ENCODE measurements at regions not wholly inside any gene's neighbourhood (a gene's known extent, or its start where the extent isn't known, plus 50 kb on each side); places are given as distances from the start of the nearest gene placed in this dataset.

DNA sequence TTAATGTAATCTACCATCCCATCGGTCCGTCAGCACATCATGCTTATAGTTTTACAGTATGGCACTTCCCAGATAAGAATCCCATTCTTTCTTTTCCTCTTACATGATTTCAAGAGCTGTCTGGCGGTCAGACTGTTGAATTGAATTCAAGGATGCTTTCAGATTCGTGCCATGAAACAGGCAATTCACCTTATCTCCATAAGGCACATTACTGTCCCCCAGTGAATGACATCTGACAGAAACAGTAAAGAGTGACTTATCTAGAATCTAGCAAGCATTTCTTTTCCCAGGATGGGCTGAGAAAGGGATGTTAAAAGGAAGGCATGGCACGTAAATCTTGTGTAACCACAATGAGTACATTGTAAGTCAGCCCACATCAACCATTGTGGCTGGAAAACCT lies 61.1 kb upstream of the SEM1 start:
- Histone ChIP-seq H3K4me1 (no peaks in the 10 kb centered on the region), H3K27me3 (peaks cover 0 to 14% of the 10 kb centered on the region in 2 donors), H3K4me3 (no peak overlapping the region), H3K36me3 (no peaks in the 10 kb centered on the region), H3K9me3 (no peaks in the 10 kb centered on the region), H3K27ac (no peak overlapping the region)
- intact Hi-C loops (cut with DNase I; ENCODE audit: low total_unique reads): no loop called here
- TF ChIP-seq POLR2A (IDR thresholded peaks at IDR 0.05) (no peak), POLR2AphosphoS5 (IDR thresholded peaks at IDR 0.05) (no peak)
- TF ChIP-seq, protein P1, sequence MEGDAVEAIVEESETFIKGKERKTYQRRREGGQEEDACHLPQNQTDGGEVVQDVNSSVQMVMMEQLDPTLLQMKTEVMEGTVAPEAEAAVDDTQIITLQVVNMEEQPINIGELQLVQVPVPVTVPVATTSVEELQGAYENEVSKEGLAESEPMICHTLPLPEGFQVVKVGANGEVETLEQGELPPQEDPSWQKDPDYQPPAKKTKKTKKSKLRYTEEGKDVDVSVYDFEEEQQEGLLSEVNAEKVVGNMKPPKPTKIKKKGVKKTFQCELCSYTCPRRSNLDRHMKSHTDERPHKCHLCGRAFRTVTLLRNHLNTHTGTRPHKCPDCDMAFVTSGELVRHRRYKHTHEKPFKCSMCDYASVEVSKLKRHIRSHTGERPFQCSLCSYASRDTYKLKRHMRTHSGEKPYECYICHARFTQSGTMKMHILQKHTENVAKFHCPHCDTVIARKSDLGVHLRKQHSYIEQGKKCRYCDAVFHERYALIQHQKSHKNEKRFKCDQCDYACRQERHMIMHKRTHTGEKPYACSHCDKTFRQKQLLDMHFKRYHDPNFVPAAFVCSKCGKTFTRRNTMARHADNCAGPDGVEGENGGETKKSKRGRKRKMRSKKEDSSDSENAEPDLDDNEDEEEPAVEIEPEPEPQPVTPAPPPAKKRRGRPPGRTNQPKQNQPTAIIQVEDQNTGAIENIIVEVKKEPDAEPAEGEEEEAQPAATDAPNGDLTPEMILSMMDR (IDR thresholded peaks at IDR 0.05): no peak
- no peak for DNase-seq (ENCODE audit: low spot score in 2 of 2)

DNA sequence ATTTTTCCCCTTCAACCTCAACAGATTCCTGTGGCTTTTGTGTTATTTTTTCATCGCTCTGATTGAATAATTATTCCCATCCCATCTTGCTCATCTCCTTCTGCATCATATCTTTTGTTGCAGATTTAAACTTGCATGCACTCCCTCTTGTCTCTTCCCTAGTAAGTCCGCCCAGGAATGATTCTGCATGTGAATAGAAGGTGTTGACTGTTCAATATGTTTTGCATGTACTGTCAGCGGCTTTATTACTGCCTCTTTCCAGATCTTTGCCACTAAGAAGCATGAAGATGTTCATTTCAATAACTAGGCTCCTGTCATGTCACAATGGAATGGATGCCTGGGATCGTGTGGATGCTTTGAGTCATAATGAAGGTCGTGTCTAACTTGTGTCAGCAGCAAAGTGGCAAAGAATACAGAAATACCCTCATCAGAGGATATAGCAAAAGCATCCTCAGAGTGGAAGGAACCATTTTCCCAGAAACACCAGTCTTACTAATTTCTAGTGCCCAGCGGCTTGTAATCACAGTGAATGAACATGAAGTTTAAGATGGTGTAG lies 62.6 kb upstream of the SEM1 start:
- no peak for DNase-seq (ENCODE audit: low spot score in 2 of 2)
- intact Hi-C loops (cut with DNase I; ENCODE audit: low total_unique reads): no loop called here
- no peaks in the 10 kb centered on the region for H3K4me1 ChIP-seq
- no peaks in the 10 kb centered on the region for H3K9me3 ChIP-seq
- no peak overlapping the region for H3K27ac ChIP-seq
- TF ChIP-seq POLR2AphosphoS5 (IDR thresholded peaks at IDR 0.05) (no peak), POLR2A (IDR thresholded peaks at IDR 0.05) (no peak)
- TF ChIP-seq, protein P1 (IDR thresholded peaks at IDR 0.05): no peak
- no peak overlapping the region for H3K4me3 ChIP-seq
- H3K36me3 ChIP-seq: no peaks in the 10 kb centered on the region
- peaks cover 0 to 24% of the 10 kb centered on the region in 2 donors for H3K27me3 ChIP-seq

DNA sequence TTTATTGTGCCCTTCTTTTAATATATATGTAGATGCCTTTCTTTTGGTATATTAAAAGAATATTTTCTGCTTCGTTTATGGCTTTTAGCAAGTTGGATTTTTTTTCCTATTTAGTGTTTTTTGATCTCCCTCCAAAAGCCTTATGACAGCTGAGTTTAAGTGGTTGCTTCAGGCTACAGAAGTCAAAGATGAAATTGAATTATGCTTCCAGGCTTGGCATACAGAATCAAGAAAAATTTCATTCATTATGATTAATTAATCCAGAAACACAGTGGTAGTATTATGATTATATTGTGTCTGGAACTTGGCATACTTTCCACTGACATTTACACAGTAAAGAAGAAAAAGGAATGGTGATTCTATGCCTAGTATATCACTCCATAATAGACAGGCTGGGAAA lies 63.8 kb upstream of the SEM1 start:
- intact Hi-C loops (cut with DNase I; ENCODE audit: low total_unique reads): no loop called here
- Histone ChIP-seq H3K4me3 (no peak overlapping the region), H3K36me3 (no peaks in the 10 kb centered on the region), H3K9me3 (no peaks in the 10 kb centered on the region), H3K27me3 (peaks cover 0 to 31% of the 10 kb centered on the region in 2 donors), H3K4me1 (no peaks in the 10 kb centered on the region), H3K27ac (no peak overlapping the region)
- DNase-seq (ENCODE audit: low spot score in 2 of 2): no peak
- no peak for TF ChIP-seq POLR2AphosphoS5 (IDR thresholded peaks at IDR 0.05)
- TF ChIP-seq POLR2A (IDR thresholded peaks at IDR 0.05): no peak

DNA sequence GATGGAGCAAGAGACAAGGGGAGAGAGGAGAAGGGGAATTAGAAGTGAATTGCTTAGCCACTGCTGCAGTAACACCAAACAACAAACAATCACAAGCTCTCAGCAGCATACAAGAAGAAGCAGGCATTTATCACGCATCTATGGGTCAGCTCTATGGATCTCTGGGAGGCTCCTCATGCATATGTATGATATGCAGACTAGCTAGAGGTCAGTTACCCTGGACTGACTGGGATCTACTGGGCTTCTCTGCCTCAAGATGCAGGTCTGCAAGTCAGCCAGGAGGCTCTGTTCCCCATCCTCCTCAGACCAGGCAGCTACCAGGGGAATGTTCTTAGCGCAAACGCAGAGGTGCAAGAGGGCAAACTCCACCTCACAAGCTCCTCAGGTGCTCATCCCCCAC lies 64.7 kb upstream of the SEM1 start:
- DNase-seq (ENCODE audit: low spot score in 2 of 2): no peak
- Histone ChIP-seq H3K4me1 (no peaks in the 10 kb centered on the region), H3K36me3 (no peaks in the 10 kb centered on the region), H3K27me3 (peaks cover 0 to 32% of the 10 kb centered on the region in 2 donors), H3K27ac (no peak overlapping the region), H3K9me3 (no peaks in the 10 kb centered on the region), H3K4me3 (no peak overlapping the region)
- intact Hi-C loops (cut with DNase I; ENCODE audit: low total_unique reads): no loop called here
- TF ChIP-seq POLR2A (IDR thresholded peaks at IDR 0.05): no peak
- TF ChIP-seq, protein P1 (IDR thresholded peaks at IDR 0.05): no peak
- TF ChIP-seq POLR2AphosphoS5 (IDR thresholded peaks at IDR 0.05): no peak

DNA sequence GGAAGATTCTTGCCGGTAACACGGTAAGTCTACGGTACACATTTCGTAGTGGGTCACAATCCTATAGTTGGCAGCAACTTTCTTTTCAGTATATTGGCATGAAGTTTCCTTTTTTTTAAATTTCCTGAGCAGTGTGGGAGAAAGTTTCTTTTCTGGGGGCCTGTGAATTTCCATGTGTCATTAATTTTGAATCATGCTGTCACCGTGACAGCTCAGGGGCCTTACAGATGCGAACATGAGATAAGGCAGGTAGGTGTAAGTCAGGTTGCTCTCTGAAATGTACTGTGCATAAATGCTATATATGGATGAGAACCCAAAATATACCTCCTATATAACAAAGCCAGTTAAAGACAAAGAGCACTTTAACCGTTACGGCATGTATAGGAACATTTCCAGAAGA lies 65.4 kb upstream of the SEM1 start:
- TF ChIP-seq POLR2AphosphoS5 (IDR thresholded peaks at IDR 0.05): no peak
- TF ChIP-seq POLR2A (IDR thresholded peaks at IDR 0.05): no peak
- H3K9me3 ChIP-seq: no peaks in the 10 kb centered on the region
- intact Hi-C loops (cut with DNase I; ENCODE audit: low total_unique reads): no loop called here
- H3K4me3 ChIP-seq: no peak overlapping the region
- H3K36me3 ChIP-seq: no peaks in the 10 kb centered on the region
- no peak for DNase-seq (ENCODE audit: low spot score in 2 of 2)
- H3K27ac ChIP-seq: no peak overlapping the region
- no peaks in the 10 kb centered on the region for H3K4me1 ChIP-seq
- H3K27me3 ChIP-seq: peaks cover 0 to 32% of the 10 kb centered on the region in 2 donors

DNA sequence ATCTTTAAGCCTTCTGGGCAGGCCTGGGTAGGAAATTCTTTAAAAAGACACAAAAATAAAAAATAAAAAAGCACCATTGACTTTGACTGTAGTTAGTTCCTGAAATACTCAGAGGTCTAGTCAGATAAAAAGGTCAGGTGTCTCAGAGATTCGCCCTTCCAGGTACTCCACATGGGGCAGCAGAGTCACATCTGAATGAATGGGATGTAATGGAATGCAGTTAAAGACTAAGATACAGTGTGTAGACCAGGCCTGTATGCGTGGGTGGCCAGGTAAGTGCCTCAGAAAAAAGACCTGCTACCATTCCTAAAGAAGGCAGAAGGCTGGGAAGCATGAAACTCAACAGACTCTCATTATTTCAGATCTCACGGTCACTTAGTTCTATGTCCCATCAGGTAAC lies 68.6 kb upstream of the SEM1 start:
- Histone ChIP-seq H3K4me1 (no peaks in the 10 kb centered on the region), H3K36me3 (no peaks in the 10 kb centered on the region), H3K27ac (no peak overlapping the region), H3K9me3 (no peaks in the 10 kb centered on the region), H3K27me3 (peaks cover 0 to 34% of the 10 kb centered on the region in 2 donors), H3K4me3 (no peak overlapping the region)
- DNase-seq (ENCODE audit: low spot score in 2 of 2): no peak
- intact Hi-C loops (cut with DNase I; ENCODE audit: low total_unique reads): no loop called here
- TF ChIP-seq POLR2A (IDR thresholded peaks at IDR 0.05): no peak
- no peak for TF ChIP-seq POLR2AphosphoS5 (IDR thresholded peaks at IDR 0.05)
- TF ChIP-seq, protein P1 (IDR thresholded peaks at IDR 0.05): no peak

Data from breast epithelium (tissue), 4 donors.